Ovary (tissue), 7 donors: ENCODE measurements at regions not wholly inside any gene's neighbourhood (a gene's known extent, or its start where the extent isn't known, plus 50 kb on each side); places are given as distances from the start of the nearest gene placed in this dataset.

Experiments
- DNase-seq, 5 donors: peaks; one replicate each; pipeline ENCODE4 v3.0.0-alpha.2; 2019 to 2020
- H3K27ac ChIP-seq, 2 donors: fragments of 200-600 bp; one replicate each; pipeline versions ENCODE4 v1.5.1 to v1.8.0; 2019 to 2022
- H3K27me3 ChIP-seq: fragments of 200-600 bp; one replicate; pipeline ENCODE4 v1.8.0; 2022
- H3K36me3 ChIP-seq: fragments of 200-600 bp; sonication (generic); one replicate; pipeline ENCODE4 v1.5.1; 2019
- H3K4me1 ChIP-seq: one replicate; pipeline ENCODE4 v1.8.1; 2013; ENCODE audit warnings: mild to moderate bottlenecking, moderate library complexity; ENCODE audit not compliant: insufficient read depth
- H3K4me3 ChIP-seq: fragments of 200-600 bp; sonication (generic); one replicate; pipeline ENCODE4 v1.5.1; 2017
- H3K9me3 ChIP-seq, 2 donors: fragments of 200-600 bp in 1 of 2; sonication (generic) in 1 of 2; one replicate each; pipeline versions ENCODE4 v1.5.1 to v1.8.1; 2013 to 2019; ENCODE audit warnings: mild to moderate bottlenecking in 1 of 2, moderate library complexity in 1 of 2
- EP300 ChIP-seq: sonication (generic); formaldehyde crosslinking; IDR thresholded peaks from one replicate; pipeline ENCODE4 v1.6.1; 2017; ENCODE audit warnings: antibody characterized with exemption
- POLR2A ChIP-seq: fragments of 450-650 bp; IDR thresholded peaks from one replicate; pipeline ENCODE4 v1.6.1; 2017; ENCODE audit warnings: antibody characterized with exemption, mild to moderate bottlenecking, moderate library complexity
- WGBS, 3 donors: extraction: QIAGEN DNeasy Blood & Tissue Kit in 1 of 3; methylation state at CpG; one replicate each; pipeline versions ENCODE4 v1.1.5 to v1.1.7; 2013 to 2017; 5-methylcytosine and 5-hydroxymethylcytosine counted together
- intact Hi-C, 4 donors: fragments of 100-400 bp; cut with DNase I; formaldehyde crosslinking; loops; one replicate each; pipeline versions ENCODE4 v1.11.0 to v1.15.1; 2022 to 2023
- TF ChIP-seq, protein P1 (sequence below), 3 donors: fragments of 450-650 bp in 2 of 3; fragments of 200-600 bp in 1 of 3; IDR thresholded peaks; one replicate each; pipeline versions ENCODE4 v1.5.1 to v1.8.0; 2016 to 2022; ENCODE audit warnings: antibody characterized with exemption in 3 of 3, mild to moderate bottlenecking in 1 of 3
- donor health status: DM: no; HTN: no; CAD: no; lungs with moderate emphysema.
- donor health status: DM: no; HTN: no; CAD: no.
- donor health status: Bipolar disorder and iron deficiency.
- donor health status: DM: no; HTN: no; CAD: no.
- donor health status: DM: yes; HTN: yes; CAD: no.

GRCh38 chr2:16226381-16226780, 286.0 kb downstream of the MYCN start:
- Histone ChIP-seq H3K27ac (no peak overlapping the region), H3K4me3 (no peak overlapping the region), H3K27me3 (no peaks in the 10 kb centered on the region), H3K4me1 (no peaks in the 10 kb centered on the region), H3K9me3 (no peaks in the 10 kb centered on the region), H3K36me3 (no peaks in the 10 kb centered on the region)
- no peak for DNase-seq
- intact Hi-C loops = no loop called here
- 80 to 88% (median 82%) methylated on average over 3 of the region's 3 CpGs for WGBS, 3 donors
- TF ChIP-seq, protein P1, sequence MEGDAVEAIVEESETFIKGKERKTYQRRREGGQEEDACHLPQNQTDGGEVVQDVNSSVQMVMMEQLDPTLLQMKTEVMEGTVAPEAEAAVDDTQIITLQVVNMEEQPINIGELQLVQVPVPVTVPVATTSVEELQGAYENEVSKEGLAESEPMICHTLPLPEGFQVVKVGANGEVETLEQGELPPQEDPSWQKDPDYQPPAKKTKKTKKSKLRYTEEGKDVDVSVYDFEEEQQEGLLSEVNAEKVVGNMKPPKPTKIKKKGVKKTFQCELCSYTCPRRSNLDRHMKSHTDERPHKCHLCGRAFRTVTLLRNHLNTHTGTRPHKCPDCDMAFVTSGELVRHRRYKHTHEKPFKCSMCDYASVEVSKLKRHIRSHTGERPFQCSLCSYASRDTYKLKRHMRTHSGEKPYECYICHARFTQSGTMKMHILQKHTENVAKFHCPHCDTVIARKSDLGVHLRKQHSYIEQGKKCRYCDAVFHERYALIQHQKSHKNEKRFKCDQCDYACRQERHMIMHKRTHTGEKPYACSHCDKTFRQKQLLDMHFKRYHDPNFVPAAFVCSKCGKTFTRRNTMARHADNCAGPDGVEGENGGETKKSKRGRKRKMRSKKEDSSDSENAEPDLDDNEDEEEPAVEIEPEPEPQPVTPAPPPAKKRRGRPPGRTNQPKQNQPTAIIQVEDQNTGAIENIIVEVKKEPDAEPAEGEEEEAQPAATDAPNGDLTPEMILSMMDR (IDR thresholded peaks at IDR 0.05) = no peak
- TF ChIP-seq EP300 (no peak), POLR2A (no peak)

GRCh38 chr2:16225545-16225944, 285.2 kb downstream of the MYCN start:
- no peak for DNase-seq
- Histone ChIP-seq H3K27me3 (no peaks in the 10 kb centered on the region), H3K4me3 (no peak overlapping the region), H3K36me3 (no peaks in the 10 kb centered on the region), H3K27ac (no peak overlapping the region), H3K4me1 (no peaks in the 10 kb centered on the region), H3K9me3 (no peaks in the 10 kb centered on the region)
- 84 to 92% (median 89%) methylated on average over 4 of the region's 4 CpGs for WGBS, 3 donors
- TF ChIP-seq POLR2A (no peak), EP300 (no peak)
- TF ChIP-seq, protein P1 (IDR thresholded peaks at IDR 0.05) = no peak
- intact Hi-C loops = no loop called here

- DNase-seq = no peak
- Histone ChIP-seq H3K4me3 (no peak overlapping the region), H3K9me3 (no peaks in the 10 kb centered on the region), H3K4me1 (no peaks in the 10 kb centered on the region), H3K27me3 (no peaks in the 10 kb centered on the region), H3K27ac (no peak overlapping the region), H3K36me3 (no peaks in the 10 kb centered on the region)
- TF ChIP-seq POLR2A = no peak
- TF ChIP-seq EP300 = no peak
- TF ChIP-seq, protein P1 (IDR thresholded peaks at IDR 0.05) = no peak
- 82 to 98% (median 97%) methylated on average over 5 to 6 of the region's 6 CpGs for WGBS, 3 donors
- intact Hi-C loops = no loop called here
Observed at GRCh38 chr2:16225071-16225470, 284.7 kb downstream of the MYCN start.

- intact Hi-C loops = no loop called here
- TF ChIP-seq POLR2A (no peak), EP300 (no peak)
- TF ChIP-seq, protein P1 (IDR thresholded peaks at IDR 0.05) = no peak
- no peaks in the 10 kb centered on the region for H3K27me3 ChIP-seq
- no peaks in the 10 kb centered on the region for H3K9me3 ChIP-seq
- no peak for DNase-seq
- H3K36me3 ChIP-seq = no peaks in the 10 kb centered on the region
- no peaks in the 10 kb centered on the region for H3K4me1 ChIP-seq
- H3K4me3 ChIP-seq = no peak overlapping the region
- H3K27ac ChIP-seq = no peak overlapping the region
- 75 to 81% (median 75%) methylated on average over 14 of the region's 14 CpGs for WGBS, 3 donors
Observed at GRCh38 chr2:16224298-16225045, 284.1 kb downstream of the MYCN start.
